ENCODE measurements at regions not wholly inside any gene's neighbourhood (a gene's known extent, or its start where the extent isn't known, plus 50 kb on each side); places are given as distances from the start of the nearest gene placed in this dataset.

DNA sequence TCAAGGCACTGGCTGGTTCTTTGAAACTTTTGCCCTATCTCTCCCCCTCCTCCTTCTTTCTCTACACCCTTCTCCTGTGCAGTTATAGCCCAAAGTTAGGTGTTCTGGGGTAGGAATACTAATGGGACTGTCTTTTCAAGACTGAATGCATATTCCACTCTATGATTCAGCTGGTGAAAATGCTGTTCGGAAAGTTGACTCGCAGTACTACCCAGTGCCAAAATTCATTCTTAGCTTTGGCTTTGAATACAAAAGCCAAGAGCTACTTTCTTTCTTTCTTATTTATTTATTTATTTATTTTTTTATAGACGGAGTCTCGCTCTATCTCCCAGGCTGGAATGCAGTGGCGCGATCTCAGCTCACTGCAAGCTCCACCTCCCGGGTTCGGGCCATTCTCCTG lies 249.2 kb downstream of the ETNK1 start:
- no peak overlapping the region for H2AFZ ChIP-seq (ENCODE audit: low read length)
- no peak for TF ChIP-seq CTCF (IDR thresholded peaks at IDR 0.05; ENCODE audit: extremely low read depth, low read depth, low read length)
- H3K36me3 ChIP-seq (ENCODE audit: insufficient read depth, low read length) = no peaks in the 10 kb centered on the region
- DNase-seq (ENCODE audit: insufficient read length, low spot score, missing footprints) = no peak
- H3K4me1 ChIP-seq (ENCODE audit: insufficient read depth, low read length) = no peaks in the 10 kb centered on the region
- H3K27ac ChIP-seq (ENCODE audit: low read depth, low read length) = no peak overlapping the region
- H3K4me2 ChIP-seq (ENCODE audit: insufficient read depth, low read length) = no peak overlapping the region
- H3K79me2 ChIP-seq (ENCODE audit: insufficient read depth, low read length) = no peaks in the 10 kb centered on the region
- no peaks in the 10 kb centered on the region for H3K9me3 ChIP-seq (ENCODE audit: low read depth, low read length)
- H4K20me1 ChIP-seq (ENCODE audit: insufficient read depth, low read length) = no peaks in the 10 kb centered on the region
- no peak overlapping the region for H3K4me3 ChIP-seq (ENCODE audit: insufficient read depth, low read length)
- H3K27me3 ChIP-seq (ENCODE audit: insufficient read depth, low read length) = no peaks in the 10 kb centered on the region

DNA sequence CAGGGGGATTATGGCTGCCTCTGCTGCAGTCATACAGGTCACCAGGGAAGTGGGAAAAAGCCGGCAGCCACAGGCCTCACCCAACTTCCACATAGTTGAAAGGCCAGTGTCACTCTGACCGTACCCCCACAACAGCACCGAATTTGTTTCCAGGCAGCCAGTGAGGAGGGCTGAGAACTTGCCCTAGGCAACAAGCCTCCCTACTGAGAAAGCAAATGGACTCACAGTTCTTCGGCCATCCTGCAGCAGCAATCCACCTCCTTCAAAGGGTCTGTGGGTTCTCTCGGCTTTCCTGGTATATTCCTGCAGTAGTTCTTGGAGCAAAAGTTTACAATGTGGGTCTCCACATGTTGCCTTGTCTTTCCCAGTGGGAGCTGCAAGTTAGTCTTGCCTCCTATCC lies 251.3 kb downstream of the ETNK1 start:
- H2AFZ ChIP-seq (ENCODE audit: low read length) = no peak overlapping the region
- H3K4me1 ChIP-seq (ENCODE audit: insufficient read depth, low read length) = no peaks in the 10 kb centered on the region
- DNase-seq (ENCODE audit: insufficient read length, low spot score, missing footprints) = no peak
- TF ChIP-seq CTCF (IDR thresholded peaks at IDR 0.05; ENCODE audit: extremely low read depth, low read depth, low read length) = no peak
- no peaks in the 10 kb centered on the region for H3K9me3 ChIP-seq (ENCODE audit: low read depth, low read length)
- H3K36me3 ChIP-seq (ENCODE audit: insufficient read depth, low read length) = no peaks in the 10 kb centered on the region
- H3K27me3 ChIP-seq (ENCODE audit: insufficient read depth, low read length) = no peaks in the 10 kb centered on the region
- H3K4me2 ChIP-seq (ENCODE audit: insufficient read depth, low read length) = no peak overlapping the region
- no peaks in the 10 kb centered on the region for H3K79me2 ChIP-seq (ENCODE audit: insufficient read depth, low read length)
- no peak overlapping the region for H3K4me3 ChIP-seq (ENCODE audit: insufficient read depth, low read length)
- H3K27ac ChIP-seq (ENCODE audit: low read depth, low read length) = no peak overlapping the region
- H4K20me1 ChIP-seq (ENCODE audit: insufficient read depth, low read length) = no peaks in the 10 kb centered on the region

DNA sequence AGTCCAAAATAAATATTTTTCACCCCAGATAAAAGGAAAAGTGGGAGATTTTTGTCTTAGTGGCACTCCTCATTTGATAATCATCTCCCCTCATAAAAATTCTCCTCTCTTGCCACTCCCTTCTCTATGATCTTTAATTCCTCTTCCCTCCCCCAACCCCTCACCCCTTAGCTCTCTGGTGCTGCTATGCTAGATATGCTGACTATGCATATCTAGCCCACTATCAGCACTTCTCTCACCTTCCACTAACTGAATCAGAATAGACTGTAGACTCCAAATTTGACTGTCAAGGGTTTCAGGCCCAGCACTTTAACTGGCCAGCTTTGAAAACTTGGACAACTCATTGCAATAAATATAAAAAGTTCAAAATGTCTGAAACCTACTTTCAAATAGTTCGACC lies 254.2 kb downstream of the ETNK1 start:
- no peak overlapping the region for H3K27ac ChIP-seq (ENCODE audit: low read depth, low read length)
- no peaks in the 10 kb centered on the region for H3K36me3 ChIP-seq (ENCODE audit: insufficient read depth, low read length)
- no peaks in the 10 kb centered on the region for H4K20me1 ChIP-seq (ENCODE audit: insufficient read depth, low read length)
- no peak overlapping the region for H2AFZ ChIP-seq (ENCODE audit: low read length)
- no peaks in the 10 kb centered on the region for H3K27me3 ChIP-seq (ENCODE audit: insufficient read depth, low read length)
- H3K79me2 ChIP-seq (ENCODE audit: insufficient read depth, low read length) = no peaks in the 10 kb centered on the region
- no peak overlapping the region for H3K4me3 ChIP-seq (ENCODE audit: insufficient read depth, low read length)
- no peaks in the 10 kb centered on the region for H3K4me1 ChIP-seq (ENCODE audit: insufficient read depth, low read length)
- no peaks in the 10 kb centered on the region for H3K9me3 ChIP-seq (ENCODE audit: low read depth, low read length)
- no peak for TF ChIP-seq CTCF (IDR thresholded peaks at IDR 0.05; ENCODE audit: extremely low read depth, low read depth, low read length)
- no peak overlapping the region for H3K4me2 ChIP-seq (ENCODE audit: insufficient read depth, low read length)
- DNase-seq (ENCODE audit: insufficient read length, low spot score, missing footprints) = no peak

DNA sequence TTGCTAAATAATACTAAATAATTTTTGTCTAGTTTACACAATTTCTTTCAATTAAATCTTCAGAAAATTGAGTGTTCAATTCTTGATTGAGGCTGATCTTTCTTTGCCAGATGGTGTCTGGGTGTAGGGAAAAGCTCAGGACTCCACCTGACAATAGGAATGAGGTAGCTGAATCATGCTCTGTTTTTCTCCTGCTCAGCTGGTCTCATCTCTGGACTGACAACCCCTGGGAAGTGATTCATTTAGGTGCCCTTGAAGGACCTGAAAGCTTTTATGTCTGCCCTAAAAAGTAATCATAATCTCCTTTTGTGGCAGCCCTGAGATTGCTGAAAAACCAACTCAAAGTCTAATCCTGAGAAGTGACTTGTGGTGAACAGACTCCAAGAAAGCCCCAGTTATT lies 255.4 kb downstream of the ETNK1 start:
- no peaks in the 10 kb centered on the region for H3K79me2 ChIP-seq (ENCODE audit: insufficient read depth, low read length)
- H3K4me2 ChIP-seq (ENCODE audit: insufficient read depth, low read length) = no peak overlapping the region
- H2AFZ ChIP-seq (ENCODE audit: low read length) = no peak overlapping the region
- H4K20me1 ChIP-seq (ENCODE audit: insufficient read depth, low read length) = no peaks in the 10 kb centered on the region
- no peak overlapping the region for H3K4me3 ChIP-seq (ENCODE audit: insufficient read depth, low read length)
- H3K36me3 ChIP-seq (ENCODE audit: insufficient read depth, low read length) = no peaks in the 10 kb centered on the region
- H3K27me3 ChIP-seq (ENCODE audit: insufficient read depth, low read length) = no peaks in the 10 kb centered on the region
- no peak for TF ChIP-seq CTCF (IDR thresholded peaks at IDR 0.05; ENCODE audit: extremely low read depth, low read depth, low read length)
- no peaks in the 10 kb centered on the region for H3K9me3 ChIP-seq (ENCODE audit: low read depth, low read length)
- no peak for DNase-seq (ENCODE audit: insufficient read length, low spot score, missing footprints)
- no peaks in the 10 kb centered on the region for H3K4me1 ChIP-seq (ENCODE audit: insufficient read depth, low read length)
- H3K27ac ChIP-seq (ENCODE audit: low read depth, low read length) = no peak overlapping the region

All from osteoblast (primary cell).